ENCODE measurements at regions not wholly inside any gene's neighbourhood (a gene's known extent, or its start where the extent isn't known, plus 50 kb on each side); places are given as distances from the start of the nearest gene placed in this dataset.

DNA sequence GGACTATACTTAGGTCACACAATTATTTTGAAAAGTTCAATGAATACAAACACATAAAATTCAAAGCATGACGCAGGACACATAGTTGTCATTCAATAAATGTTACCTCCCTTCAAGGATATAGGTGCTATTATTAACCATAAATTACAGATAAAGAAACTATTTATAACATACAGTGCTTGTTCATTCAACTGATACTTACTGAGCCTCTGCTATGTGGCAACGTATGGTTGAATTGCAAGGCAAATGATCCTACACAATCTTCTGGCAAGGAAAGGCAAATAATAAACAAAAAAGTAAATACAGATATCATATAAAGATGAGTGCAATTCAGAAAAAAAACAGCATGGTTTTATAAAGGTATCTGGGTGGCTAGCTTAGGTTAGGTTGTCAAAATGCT, 614.7 kb downstream of the LTN1 start:
- no peak for DNase-seq (ENCODE audit: low read depth in 1 of 2, low spot score in 1 of 2)

DNA sequence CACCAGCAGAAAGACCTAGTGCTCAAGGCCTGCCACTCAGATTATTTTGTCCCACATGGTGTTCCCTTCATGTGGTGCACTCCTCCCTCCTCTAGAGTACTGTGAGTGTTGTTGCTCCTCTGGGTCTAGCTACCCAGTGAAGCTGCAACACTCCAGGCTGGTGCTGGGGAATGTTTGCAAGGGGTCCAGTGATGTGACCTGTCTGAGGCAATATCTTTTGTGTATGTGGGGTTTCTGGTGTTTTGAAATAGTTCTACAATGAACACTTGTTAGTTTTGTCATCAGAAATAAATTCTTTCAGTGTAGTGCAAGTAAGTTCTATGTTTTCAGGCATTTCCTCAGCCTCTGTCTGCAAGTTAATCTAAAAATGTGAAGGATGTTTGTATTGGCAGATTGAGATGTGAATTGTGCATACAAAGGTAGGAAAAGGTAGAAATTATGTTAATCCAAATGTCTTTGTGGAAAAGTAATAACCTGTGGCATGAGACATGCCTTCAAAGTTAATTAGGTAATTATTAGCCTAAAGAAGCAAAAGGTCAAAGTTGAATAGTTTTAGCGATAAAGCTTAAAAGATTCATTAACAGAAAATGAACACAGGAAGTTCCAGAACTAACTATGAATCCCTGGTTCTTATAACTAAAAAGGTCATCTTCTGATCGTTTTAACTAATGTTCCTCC, 616.8 kb downstream of the LTN1 start:
- DNase-seq (ENCODE audit: low read depth in 1 of 2, low spot score in 1 of 2) = no peak

DNA sequence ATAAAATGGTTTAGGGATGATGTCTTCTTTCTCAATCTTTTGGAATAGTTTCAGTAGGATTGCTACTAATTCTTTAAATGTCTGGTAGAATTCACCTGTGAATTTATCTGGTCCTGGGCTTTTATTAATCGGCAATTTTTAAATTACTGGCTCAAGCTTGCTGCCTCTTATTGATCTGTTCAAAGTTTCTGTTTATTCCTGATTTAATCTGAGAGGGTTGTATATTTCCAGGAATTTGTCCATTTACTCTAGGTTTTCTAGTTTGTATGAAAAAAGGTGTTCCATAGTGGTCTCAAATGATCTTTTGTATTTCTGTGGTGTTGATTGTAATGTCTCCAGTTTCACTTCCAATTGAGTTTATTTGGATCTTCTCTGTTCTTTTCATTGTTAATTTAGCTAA, 617.8 kb downstream of the LTN1 start:
- no peak for DNase-seq (ENCODE audit: low read depth in 1 of 2, low spot score in 1 of 2)

DNA sequence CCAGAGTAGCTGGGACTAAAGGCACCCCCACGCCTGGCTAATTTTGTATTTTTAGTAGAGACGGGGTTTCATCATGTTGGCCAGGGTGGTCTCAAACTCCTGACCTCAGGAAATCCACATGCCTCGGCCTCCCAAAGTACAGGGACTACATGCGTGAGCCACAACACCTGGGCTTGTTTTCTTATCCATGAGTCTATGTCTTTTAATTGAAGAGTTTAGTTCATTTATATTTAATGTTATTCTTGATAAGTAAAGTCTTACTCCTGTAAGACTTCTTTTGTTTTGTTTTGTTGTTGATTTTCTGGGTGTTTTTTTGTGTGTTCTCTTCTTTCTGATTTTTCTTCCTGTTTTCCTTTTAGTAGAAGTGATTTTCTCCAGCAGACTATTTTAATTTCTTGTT, 621.0 kb downstream of the LTN1 start:
- no peak for DNase-seq (ENCODE audit: low read depth in 1 of 2, low spot score in 1 of 2)

DNA sequence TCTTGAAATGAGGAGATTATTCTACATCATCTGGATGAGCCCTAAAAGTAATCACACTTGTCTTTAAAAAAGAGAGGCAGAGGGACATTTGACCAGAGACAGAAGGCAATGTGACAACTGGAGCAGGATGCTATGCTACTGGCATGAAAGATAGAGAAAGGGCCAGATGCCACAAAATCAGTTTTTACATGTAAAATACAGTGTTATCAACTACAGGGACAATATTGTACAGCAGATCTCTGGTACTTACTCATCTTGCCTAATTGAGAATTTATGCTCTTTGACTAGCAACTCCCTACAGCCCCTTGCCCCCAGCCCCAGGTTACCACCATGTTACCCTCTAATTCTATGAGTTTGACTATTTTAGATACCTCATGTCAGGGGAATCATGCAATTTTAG, 633.4 kb downstream of the LTN1 start:
- DNase-seq (ENCODE audit: low read depth in 1 of 2, low spot score in 1 of 2) = no peak

DNA sequence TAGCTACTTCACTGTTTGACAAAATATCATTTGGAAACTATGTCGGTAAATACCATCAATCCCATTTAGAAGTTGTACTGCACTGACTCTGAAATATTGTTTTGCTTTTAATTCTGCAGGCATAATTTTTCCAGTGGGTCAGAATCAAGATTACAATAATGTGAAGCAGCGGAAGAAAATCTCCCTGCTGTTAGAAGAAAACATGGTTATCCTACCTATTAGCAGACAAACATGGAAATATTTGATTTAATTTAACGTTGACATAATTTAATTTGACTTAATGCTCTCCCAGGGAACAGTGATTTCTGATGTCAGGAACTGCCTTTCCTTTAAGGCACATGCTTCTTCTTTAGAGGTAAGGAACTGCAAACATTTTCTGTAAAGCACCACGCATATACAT, 634.0 kb downstream of the LTN1 start:
- DNase-seq (ENCODE audit: low read depth in 1 of 2, low spot score in 1 of 2) = no peak

DNA sequence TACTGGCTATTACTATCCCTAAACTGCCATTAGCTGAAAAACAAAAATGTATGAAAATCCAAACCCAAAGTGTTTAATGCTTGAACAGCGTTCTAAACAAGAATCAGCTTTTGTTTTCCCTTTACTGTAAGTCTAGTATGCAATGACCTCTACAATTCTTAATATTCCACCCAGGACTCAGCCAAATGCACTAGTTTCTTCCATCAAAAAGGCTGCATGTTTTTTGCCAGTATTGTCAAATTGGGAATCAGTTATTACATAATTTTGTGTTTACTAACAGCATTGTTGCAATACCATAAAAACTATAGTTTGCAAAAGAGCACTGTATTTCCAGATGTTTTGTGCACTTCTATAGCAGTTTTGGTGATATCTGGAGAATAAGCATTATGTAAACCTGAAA, 634.5 kb downstream of the LTN1 start:
- DNase-seq (ENCODE audit: low read depth in 1 of 2, low spot score in 1 of 2) = no peak

DNA sequence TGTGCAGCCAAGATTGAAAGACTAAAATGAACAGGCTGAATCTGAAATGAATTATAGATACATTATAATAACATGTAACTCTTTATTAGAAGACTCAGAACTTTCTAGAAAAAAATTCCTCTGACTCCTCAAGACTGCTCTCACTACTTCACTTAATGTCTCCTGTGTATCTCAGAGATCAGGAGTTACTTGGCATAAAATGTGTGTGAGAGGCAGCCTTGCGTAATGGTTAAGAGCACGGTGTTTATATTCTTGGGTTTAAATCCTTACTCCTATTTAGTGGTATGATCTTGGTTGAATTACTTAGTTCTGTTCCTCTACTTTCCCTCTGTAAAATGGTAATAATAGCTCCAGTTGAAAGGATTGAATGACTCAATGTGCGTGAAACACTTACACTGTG, 634.9 kb downstream of the LTN1 start:
- DNase-seq (ENCODE audit: low read depth in 1 of 2, low spot score in 1 of 2) = no peak

DNA sequence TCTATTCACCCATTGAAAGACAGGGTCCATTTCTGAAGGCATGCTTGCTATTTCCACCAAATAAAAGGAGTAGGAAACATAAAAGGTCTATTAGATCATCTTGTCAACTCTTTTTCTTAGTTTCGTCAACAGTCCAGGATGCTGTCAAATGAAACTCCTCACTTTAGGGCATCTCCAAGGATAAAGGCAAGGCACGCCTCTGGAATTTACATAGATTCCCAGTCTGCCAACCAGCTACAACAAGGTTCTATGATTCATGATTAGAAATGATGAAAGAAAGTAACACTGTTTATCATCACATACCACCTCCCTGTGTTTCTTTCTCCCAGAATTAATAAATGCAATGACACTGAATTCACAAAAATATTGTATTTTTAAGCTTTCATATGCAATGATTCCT, 636.3 kb downstream of the LTN1 start:
- no peak for DNase-seq (ENCODE audit: low read depth in 1 of 2, low spot score in 1 of 2)

DNA sequence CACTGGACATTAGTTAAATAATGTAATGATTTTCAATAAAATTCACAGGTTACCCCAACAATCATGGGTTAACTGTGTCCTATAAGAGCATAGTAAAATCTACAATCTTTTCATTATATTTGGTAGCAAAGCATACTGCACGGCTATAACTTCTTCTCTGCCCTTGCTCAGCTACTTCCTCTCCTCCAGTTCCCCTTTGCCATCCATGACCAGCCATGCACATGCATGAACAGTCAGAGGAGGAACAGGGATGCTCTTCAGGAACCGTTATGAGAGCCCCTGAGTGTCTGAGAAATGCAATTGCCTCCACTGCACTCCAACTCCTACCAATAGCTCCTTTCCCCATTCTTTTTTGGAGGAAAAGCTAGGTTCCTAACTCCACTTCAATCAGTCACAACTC, 646.7 kb downstream of the LTN1 start:
- DNase-seq (ENCODE audit: low read depth in 1 of 2, low spot score in 1 of 2) = no peak

DNA sequence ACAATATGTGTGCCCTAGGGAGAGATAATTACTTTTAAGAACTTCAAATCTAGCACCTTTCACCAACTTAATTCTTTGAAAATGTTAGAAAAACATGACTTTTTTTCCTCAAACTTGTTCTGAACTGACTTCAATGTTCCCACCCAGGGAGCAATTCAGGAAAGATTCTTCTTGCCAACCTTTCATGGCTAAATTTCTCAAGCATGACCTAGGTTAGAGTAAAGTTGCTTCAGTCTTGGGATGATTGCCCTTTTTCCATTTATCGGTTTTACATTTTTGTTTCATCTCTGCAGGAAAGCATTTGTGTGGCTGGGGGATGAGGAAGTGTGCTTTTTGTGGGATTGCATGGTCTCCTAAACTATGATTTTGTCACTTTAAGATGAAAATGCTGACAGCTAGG, 647.7 kb downstream of the LTN1 start:
- no peak for DNase-seq (ENCODE audit: low read depth in 1 of 2, low spot score in 1 of 2)

DNA sequence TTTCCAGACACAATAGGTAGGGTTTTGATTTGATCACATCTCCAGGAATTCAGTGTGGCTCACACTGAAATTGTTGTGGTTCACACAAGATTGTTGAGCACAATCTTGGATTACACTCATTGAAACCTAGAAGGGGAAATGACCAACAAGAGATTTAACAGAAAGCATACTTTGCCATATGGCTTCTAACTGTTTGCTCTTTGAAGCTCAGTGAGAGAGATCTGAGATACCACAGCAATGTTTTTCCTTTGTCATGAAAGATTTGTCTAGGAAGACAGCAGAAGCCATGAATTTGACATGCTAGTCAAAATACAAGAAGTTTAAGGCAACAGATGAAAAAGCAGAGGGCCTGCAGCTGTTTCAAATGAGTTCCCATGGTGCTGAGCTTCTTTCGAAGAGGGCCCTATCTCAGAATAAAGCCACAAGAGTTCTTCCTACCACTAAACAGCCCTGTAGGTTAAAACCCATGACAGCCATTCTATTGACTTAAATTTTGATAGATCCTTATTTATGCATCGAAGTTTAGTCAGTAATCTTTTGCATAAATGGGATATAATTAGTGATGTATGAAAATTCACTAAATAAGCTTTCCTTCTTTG, 650.4 kb downstream of the LTN1 start:
- no peak for DNase-seq (ENCODE audit: low read depth in 1 of 2, low spot score in 1 of 2)

DNA sequence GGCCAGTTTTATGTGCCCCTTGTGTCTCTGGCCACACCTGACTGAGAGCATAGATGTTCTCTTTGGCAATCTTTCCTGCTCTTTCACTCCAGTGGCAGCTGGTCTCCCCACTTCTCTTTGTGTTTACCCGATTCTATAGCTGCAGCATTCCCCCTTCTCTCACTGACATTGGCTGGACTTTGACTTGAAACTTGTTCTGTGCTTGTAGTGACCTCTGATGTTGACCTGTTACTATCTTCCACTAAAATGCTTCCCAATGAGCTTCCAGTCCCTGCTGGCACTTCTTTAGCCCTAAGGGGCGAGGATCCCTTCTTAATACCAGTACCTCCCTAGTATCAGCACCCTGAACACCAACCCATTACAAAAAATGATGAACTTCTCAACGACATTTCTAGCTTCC, 653.3 kb downstream of the LTN1 start:
- no peak for DNase-seq (ENCODE audit: low read depth in 1 of 2, low spot score in 1 of 2)

DNA sequence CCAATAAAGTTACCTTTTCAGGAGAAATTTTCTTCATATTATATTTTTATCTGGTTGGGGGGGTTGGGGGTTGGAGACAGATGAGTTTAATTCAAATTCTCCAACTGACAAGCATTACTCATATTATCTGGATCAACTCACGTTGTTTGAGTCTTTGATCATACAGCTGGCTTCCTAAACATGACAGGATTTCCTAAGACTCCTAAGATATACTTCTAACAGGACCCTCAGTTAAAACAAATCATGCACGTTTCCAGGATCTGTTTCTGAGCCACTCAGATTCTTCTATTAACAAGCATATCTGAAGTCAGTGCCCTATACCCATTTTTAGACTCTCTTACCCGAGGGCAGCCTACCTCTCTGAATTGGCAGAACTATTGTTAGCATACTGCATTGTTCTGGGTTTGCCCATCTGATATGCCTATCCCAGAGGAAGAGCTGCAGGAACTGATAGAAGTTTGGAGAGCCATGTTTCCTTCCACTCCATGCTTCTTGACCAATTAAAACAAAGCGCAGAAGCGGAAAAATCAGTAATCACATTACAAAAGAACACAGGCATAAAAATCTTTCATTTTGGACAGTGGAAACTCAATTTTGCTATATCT, 653.9 kb downstream of the LTN1 start:
- no peak for DNase-seq (ENCODE audit: low read depth in 1 of 2, low spot score in 1 of 2)

DNA sequence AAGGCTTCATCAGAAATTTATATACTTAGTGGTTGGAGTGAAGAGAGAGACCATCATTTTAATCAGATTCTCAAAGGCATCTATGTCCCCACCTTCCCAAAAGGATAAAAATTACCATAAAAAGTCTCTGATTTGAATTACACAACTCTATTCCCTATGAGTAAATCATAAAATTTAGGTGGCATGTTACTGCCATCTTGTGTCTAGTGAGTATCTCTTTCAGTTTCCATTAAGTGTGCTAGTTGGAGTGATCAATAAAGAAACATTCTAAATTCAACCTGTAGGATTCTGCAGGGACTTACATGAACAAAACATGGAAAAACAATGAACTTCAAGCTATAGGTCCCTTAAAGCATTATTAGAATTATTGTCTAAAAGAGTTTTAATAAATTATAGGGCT, 655.4 kb downstream of the LTN1 start:
- DNase-seq (ENCODE audit: low read depth in 1 of 2, low spot score in 1 of 2) = no peak

DNA sequence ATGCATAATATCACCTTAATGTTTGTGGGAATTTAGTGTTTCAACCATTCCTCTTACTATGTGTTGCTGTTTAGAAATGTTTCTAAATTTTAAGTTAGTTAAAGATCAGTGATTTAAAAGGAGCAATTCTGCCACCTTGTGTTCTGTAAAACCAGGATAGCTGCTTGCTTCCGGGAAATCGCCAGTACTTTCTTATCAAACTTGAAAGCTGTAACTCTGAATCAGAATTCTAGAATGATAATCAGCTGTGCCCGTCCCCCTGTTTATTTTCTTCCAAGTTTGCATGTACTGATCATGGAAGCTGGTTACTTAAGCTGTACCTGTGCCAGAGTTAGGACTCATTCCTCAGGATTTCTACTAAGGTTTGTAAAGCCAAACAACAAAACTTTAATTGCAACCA, 656.4 kb downstream of the LTN1 start:
- DNase-seq (ENCODE audit: low read depth in 1 of 2, low spot score in 1 of 2) = no peak

DNA sequence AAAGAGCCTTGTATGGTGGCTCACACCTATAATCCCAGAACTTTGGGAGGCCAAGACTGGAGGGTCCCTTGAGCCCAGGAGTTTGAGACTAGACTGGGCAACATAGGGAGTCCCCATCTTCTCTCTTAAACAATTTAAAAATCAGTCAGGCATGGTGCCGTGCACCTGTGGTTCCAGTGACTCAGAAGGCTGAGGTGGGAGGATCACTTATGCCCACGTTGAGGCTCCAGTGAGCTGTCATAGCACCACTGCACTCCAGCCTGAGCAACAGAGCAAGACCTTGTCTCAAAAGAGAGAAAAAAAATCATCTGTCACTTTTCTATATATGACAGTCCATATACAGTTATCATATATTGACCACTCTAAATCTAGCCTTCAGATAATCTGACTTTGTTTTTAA, 658.3 kb downstream of the LTN1 start:
- no peak for DNase-seq (ENCODE audit: low read depth in 1 of 2, low spot score in 1 of 2)

DNA sequence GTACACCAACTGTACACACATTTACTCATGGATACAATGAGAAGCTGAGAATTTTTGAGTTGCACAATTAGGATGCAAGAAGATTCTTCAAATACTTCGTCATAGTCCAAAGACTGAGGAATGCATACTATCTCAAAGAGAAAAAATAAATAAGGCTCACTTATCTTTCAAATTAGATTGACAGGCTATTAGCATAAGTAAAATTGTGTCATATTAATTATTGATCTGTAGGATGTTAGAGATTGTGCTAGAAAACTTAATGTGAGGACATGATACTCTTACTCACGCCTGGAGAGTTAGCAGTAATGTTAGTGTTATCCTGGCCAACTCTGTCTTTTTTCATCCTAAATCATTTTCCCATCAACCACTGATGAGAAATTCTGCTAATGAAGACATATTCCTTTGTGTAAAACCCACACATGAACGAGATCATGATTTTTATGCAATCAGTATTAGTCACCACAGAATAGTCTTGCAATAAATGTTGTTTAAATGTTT, 659.0 kb downstream of the LTN1 start:
- no peak for DNase-seq (ENCODE audit: low read depth in 1 of 2, low spot score in 1 of 2)

DNA sequence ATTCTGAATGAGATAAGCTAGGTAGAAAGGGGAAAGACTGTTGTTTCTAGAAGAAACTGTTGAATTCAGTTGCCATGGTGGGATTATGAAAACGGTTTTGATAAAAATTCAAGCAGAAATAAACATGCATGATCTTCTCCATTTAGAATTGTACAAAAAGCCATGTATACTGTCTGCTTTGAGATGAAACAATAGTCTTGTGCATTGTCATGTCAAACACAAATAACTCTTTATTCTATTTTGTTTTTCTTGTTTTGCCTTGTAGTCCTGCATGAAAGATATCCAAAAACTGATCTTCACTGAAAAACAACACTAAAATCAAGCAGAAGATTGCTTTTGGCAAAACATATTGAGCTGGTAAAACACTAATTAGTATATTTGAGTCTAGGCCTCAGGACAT, 659.9 kb downstream of the LTN1 start:
- no peak for DNase-seq (ENCODE audit: low read depth in 1 of 2, low spot score in 1 of 2)

DNA sequence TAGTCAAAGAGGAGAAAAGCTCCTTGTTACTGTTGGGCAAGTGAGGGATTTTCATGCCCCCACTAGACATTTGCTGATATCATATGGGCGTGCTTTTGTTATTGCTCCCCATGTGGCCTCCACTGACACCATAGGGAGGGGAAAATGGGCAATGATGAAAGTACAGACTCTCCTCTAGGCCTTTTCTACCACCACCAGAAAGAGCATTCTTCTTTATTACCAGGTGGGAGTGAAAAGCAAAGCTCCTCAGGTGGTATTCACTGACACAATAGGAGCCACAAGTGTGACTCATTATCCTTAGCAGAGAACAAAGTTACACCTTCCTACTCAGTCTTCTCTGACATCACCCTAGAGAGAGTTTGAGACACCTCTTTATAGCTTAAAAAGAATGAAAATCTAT, 667.1 kb downstream of the LTN1 start:
- no peak for DNase-seq (ENCODE audit: low read depth in 1 of 2, low spot score in 1 of 2)

DNA sequence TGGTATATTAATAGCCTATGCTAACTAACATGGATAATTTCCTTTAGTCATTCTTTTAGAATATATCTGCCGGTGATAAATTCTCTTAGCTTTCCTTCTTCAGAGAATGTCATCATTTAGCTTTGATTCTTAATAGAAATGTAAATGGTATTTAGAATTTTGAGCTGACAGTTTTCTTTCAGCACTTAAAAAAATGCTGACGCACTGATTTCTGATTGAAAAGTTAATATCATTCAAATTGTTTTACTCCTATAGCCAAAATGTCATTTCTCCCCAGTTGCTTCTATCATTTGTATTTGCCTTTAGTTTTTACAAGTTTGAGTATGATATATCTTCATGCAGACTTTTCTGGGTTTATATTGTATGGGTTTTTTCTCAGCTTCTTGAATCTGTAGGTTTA, 668.0 kb downstream of the LTN1 start:
- no peak for DNase-seq (ENCODE audit: low read depth in 1 of 2, low spot score in 1 of 2)

DNA sequence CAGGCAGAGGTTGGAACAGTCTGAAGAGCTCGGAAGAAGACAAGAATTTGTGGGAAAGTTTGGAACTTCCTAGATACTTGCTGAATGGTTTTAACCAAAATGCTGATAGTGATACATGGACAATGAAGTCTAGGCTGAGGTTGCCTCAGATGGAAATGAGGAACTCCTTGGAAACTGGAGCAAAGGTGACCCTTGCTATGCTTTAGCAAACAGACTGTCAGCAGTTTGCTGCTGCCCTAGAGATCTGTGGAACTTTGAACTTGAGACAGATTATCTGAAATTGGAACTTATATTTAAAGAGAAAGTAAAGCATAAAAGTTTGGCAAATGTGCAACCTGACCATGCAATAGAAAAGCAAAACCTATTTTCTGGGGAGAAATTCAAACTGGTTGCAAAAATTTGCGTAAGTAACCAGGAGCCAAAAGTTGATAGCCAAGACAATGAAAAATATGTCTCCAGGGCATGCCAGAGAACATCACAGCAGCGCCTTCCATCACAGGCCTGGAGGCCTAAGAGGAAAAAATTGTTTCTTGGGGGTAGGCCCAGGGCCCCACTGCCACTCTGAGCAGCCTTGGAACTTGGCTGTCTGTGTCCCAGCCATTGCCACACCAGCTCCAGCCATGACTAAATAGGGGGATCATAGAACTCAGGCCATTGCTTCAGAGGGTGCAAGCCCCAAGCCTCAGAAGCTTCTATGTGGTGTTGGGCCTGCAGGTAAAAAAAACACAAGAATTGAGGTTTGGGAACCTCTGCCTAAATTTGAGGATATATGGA, 675.3 kb downstream of the LTN1 start:
- no peak for DNase-seq (ENCODE audit: low read depth in 1 of 2, low spot score in 1 of 2)
